ENCODE measurements at regions not wholly inside any gene's neighbourhood (a gene's known extent, or its start where the extent isn't known, plus 50 kb on each side); places are given as distances from the start of the nearest gene placed in this dataset.
"Not testable (repeated sequence)": the region's sequence is repeated elsewhere in the genome, so short reads cannot be mapped to it uniquely, and the experiment has no call there.

GRCh38 chr7:97928844-97929243, 56.6 kb upstream of the ASNS start:
- DNase-seq = not testable (repeated sequence)

DNA sequence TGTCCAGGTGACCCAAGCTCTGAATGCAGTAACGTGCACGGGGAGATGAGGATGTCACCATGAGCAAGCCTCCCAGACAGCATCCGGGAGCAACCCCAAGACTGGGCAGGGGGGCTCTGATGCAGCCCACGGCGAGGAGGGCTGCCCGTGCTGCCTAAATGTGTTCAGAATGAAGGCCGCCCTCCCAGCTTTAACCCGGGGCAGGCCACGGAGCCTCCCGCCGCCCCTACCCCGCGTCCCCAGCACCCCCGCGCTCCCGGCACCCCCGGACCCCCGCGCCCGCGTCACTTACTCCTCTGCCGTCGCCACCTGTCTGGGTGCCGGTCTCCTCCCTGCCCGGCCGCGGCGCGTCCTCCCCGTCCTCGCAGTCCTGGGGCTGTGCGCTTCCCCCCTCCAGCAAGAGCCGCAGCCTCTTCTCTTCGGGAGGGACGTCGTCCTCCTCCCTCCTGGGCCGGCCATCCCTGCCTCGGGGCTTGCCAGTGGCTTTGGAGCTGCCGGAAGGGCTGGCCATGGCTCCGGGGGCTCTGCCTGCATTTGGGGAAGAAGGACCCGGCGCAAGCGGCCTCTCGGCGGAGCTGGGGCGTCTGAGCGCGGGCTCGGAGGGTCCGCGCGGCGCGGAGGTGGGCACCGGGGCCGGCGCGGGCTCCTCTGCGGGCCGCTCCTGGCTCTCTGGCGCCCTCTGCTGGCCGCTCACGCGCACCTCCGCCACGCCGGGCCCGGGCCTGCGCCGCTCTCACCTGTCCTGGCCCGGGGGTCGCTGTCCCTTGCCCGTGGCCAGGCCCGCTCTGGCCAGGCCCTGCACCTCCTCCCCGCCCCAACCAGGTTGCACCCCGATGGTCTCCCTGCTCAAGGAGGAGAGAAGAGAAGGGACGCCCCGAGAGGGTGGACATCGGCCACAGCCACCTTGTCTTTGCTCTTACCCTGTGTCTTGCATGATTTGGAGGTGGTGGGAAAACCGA, 55.9 kb upstream of the ASNS start:
- peak; percentile 53 to 75 (median 71) for DNase-seq
